Activated naive CD4-positive, alpha-beta T cell treated with anti-CD3 and anti-CD28 coated beads for 36 hours (primary cell): ENCODE measurements at regions not wholly inside any gene's neighbourhood (a gene's known extent, or its start where the extent isn't known, plus 50 kb on each side); places are given as distances from the start of the nearest gene placed in this dataset.

Source experiments
- CTCF ChIA-PET: fragments of 350-600 bp; sonication (Branson Sonifier 250); formaldehyde crosslinking; loops from one replicate; lab custom pipeline; 2021; ENCODE audit warnings: antibody characterized with exemption; lab: Charles Lee
- DNase-seq: peaks from one replicate; pipeline ENCODE4 v3.0.0-alpha.2; 2020
- H3K27ac Mint-ChIP-seq: one replicate; pipeline ENCODE4 v1.8.0; 2021; ENCODE audit warnings: mild to moderate bottlenecking, mixed read lengths
- H3K27me3 Mint-ChIP-seq: one replicate; pipeline ENCODE4 v1.8.0; 2021; ENCODE audit warnings: low read depth, mixed read lengths
- H3K36me3 Mint-ChIP-seq: one replicate; pipeline ENCODE4 v1.8.0; 2021; ENCODE audit warnings: low read depth, mixed read lengths
- H3K4me1 Mint-ChIP-seq: one replicate; pipeline ENCODE4 v1.8.0; 2021; ENCODE audit warnings: low read depth, mixed read lengths
- H3K4me3 Mint-ChIP-seq: one replicate; pipeline ENCODE4 v1.8.0; 2021; ENCODE audit warnings: mild to moderate bottlenecking, moderate library complexity, mixed read lengths
- H3K9me3 Mint-ChIP-seq: one replicate; pipeline ENCODE4 v1.8.0; 2021; ENCODE audit warnings: mixed read lengths
- intact Hi-C: fragments of 100-400 bp; cut with micrococcal nuclease; formaldehyde crosslinking; loops from one replicate; pipeline ENCODE4 v1.15.1; 2023

- Mint-ChIP-seq H3K27ac (no peak overlapping the region), H3K27me3 (peaks cover 3% of the 10 kb centered on the region), H3K9me3 (peaks cover 7% of the 10 kb centered on the region), H3K36me3 (no peaks in the 10 kb centered on the region), H3K4me3 (no peak overlapping the region), H3K4me1 (no peaks in the 10 kb centered on the region)
- DNase-seq = no peak
- intact Hi-C loops = no loop called here
- CTCF ChIA-PET = no interaction called here
Observed at GRCh38 chr2:225920621-225921220, 521.2 kb downstream of the NYAP2 start.

GRCh38 chr2:225916692-225917091 lies 517.2 kb downstream of the NYAP2 start:
- Mint-ChIP-seq H3K27ac (no peak overlapping the region), H3K27me3 (peaks cover 3% of the 10 kb centered on the region), H3K4me1 (no peaks in the 10 kb centered on the region), H3K36me3 (no peaks in the 10 kb centered on the region), H3K4me3 (no peak overlapping the region), H3K9me3 (peaks cover 7% of the 10 kb centered on the region)
- CTCF ChIA-PET = no interaction called here
- DNase-seq = no peak
- intact Hi-C loops = no loop called here

GRCh38 chr2:225911019-225911418 lies 511.5 kb downstream of the NYAP2 start:
- Mint-ChIP-seq H3K4me1 (no peaks in the 10 kb centered on the region), H3K9me3 (no peaks in the 10 kb centered on the region), H3K4me3 (no peak overlapping the region), H3K36me3 (no peaks in the 10 kb centered on the region), H3K27ac (no peak overlapping the region), H3K27me3 (peaks cover 4% of the 10 kb centered on the region)
- DNase-seq = no peak
- intact Hi-C loops = no loop called here
- CTCF ChIA-PET = no interaction called here

- Mint-ChIP-seq H3K9me3 (no peaks in the 10 kb centered on the region), H3K27ac (no peak overlapping the region), H3K4me1 (no peaks in the 10 kb centered on the region), H3K27me3 (peaks cover 19% of the 10 kb centered on the region), H3K4me3 (no peak overlapping the region), H3K36me3 (no peaks in the 10 kb centered on the region)
- no peak for DNase-seq
- CTCF ChIA-PET = interaction anchor here (0.5 kb wide), 1 partner anchor 1201 kb away, joined by 4 read pairs; no protein-coding TSS in a partner anchor
- intact Hi-C loops = no loop called here
Observed at GRCh38 chr2:225895126-225895525, 495.6 kb downstream of the NYAP2 start.

GRCh38 chr2:225894236-225894980 lies 494.9 kb downstream of the NYAP2 start:
- H3K27me3 Mint-ChIP-seq = peaks cover 19% of the 10 kb centered on the region
- CTCF ChIA-PET = no interaction called here
- intact Hi-C loops = no loop called here
- no peaks in the 10 kb centered on the region for H3K36me3 Mint-ChIP-seq
- H3K27ac Mint-ChIP-seq = no peak overlapping the region
- no peak overlapping the region for H3K4me3 Mint-ChIP-seq
- no peaks in the 10 kb centered on the region for H3K4me1 Mint-ChIP-seq
- H3K9me3 Mint-ChIP-seq = no peaks in the 10 kb centered on the region
- no peak for DNase-seq

GRCh38 chr2:225893151-225893550 lies 493.6 kb downstream of the NYAP2 start:
- CTCF ChIA-PET = no interaction called here
- Mint-ChIP-seq H3K36me3 (no peaks in the 10 kb centered on the region), H3K9me3 (no peaks in the 10 kb centered on the region), H3K27ac (no peak overlapping the region), H3K27me3 (peaks cover 19% of the 10 kb centered on the region), H3K4me3 (no peak overlapping the region), H3K4me1 (no peaks in the 10 kb centered on the region)
- intact Hi-C loops = no loop called here
- DNase-seq = no peak

- no peak overlapping the region for H3K4me3 Mint-ChIP-seq
- no peak overlapping the region for H3K27ac Mint-ChIP-seq
- intact Hi-C loops = no loop called here
- no peaks in the 10 kb centered on the region for H3K9me3 Mint-ChIP-seq
- CTCF ChIA-PET = no interaction called here
- H3K4me1 Mint-ChIP-seq = no peaks in the 10 kb centered on the region
- no peak for DNase-seq
- no peaks in the 10 kb centered on the region for H3K36me3 Mint-ChIP-seq
- peaks cover 16% of the 10 kb centered on the region for H3K27me3 Mint-ChIP-seq
Observed at GRCh38 chr2:225891771-225892170, 492.3 kb downstream of the NYAP2 start.

GRCh38 chr2:225891013-225891412 lies 491.5 kb downstream of the NYAP2 start:
- H3K27me3 Mint-ChIP-seq = peaks cover 17% of the 10 kb centered on the region
- no peak for DNase-seq
- no peak overlapping the region for H3K27ac Mint-ChIP-seq
- H3K9me3 Mint-ChIP-seq = no peaks in the 10 kb centered on the region
- CTCF ChIA-PET = interaction anchor here (0.5 to 1.1 kb wide), 2 partner anchors 8 to 401 kb away, joined by 3 to 7 read pairs; no protein-coding TSS in a partner anchor
- no peaks in the 10 kb centered on the region for H3K36me3 Mint-ChIP-seq
- H3K4me3 Mint-ChIP-seq = no peak overlapping the region
- intact Hi-C loops = no loop called here
- no peaks in the 10 kb centered on the region for H3K4me1 Mint-ChIP-seq

GRCh38 chr2:225889452-225889851 lies 489.9 kb downstream of the NYAP2 start:
- Mint-ChIP-seq H3K4me3 (no peak overlapping the region), H3K36me3 (no peaks in the 10 kb centered on the region), H3K4me1 (no peaks in the 10 kb centered on the region), H3K9me3 (no peaks in the 10 kb centered on the region), H3K27me3 (peaks cover 14% of the 10 kb centered on the region), H3K27ac (no peak overlapping the region)
- intact Hi-C loops = loop anchor here (1.0 to 5.0 kb wide), 5 partner anchors 222 to 1218 kb away; no protein-coding TSS in a partner anchor
- no peak for DNase-seq
- CTCF ChIA-PET = interaction anchor here (0.6 to 1.8 kb wide), 10 partner anchors 19 to 913 kb away, joined by 3 to 14 read pairs (median 3); partner anchors contain the start of gene IRS1

GRCh38 chr2:225867071-225867470 lies 467.6 kb downstream of the NYAP2 start:
- intact Hi-C loops = no loop called here
- Mint-ChIP-seq H3K27ac (no peak overlapping the region), H3K36me3 (no peaks in the 10 kb centered on the region), H3K4me1 (no peaks in the 10 kb centered on the region), H3K9me3 (no peaks in the 10 kb centered on the region), H3K4me3 (no peak overlapping the region), H3K27me3 (peaks cover 4% of the 10 kb centered on the region)
- no peak for DNase-seq
- CTCF ChIA-PET = no interaction called here

GRCh38 chr2:225865468-225865867 lies 466.0 kb downstream of the NYAP2 start:
- H3K27me3 Mint-ChIP-seq = peaks cover 4% of the 10 kb centered on the region
- H3K27ac Mint-ChIP-seq = no peak overlapping the region
- H3K9me3 Mint-ChIP-seq = no peaks in the 10 kb centered on the region
- intact Hi-C loops = no loop called here
- no peak overlapping the region for H3K4me3 Mint-ChIP-seq
- no peaks in the 10 kb centered on the region for H3K4me1 Mint-ChIP-seq
- no peak for DNase-seq
- CTCF ChIA-PET = no interaction called here
- no peaks in the 10 kb centered on the region for H3K36me3 Mint-ChIP-seq

GRCh38 chr2:225864394-225864793 lies 464.9 kb downstream of the NYAP2 start:
- intact Hi-C loops = no loop called here
- no peak overlapping the region for H3K27ac Mint-ChIP-seq
- H3K9me3 Mint-ChIP-seq = no peaks in the 10 kb centered on the region
- CTCF ChIA-PET = no interaction called here
- no peaks in the 10 kb centered on the region for H3K36me3 Mint-ChIP-seq
- H3K4me1 Mint-ChIP-seq = no peaks in the 10 kb centered on the region
- no peak overlapping the region for H3K4me3 Mint-ChIP-seq
- DNase-seq = no peak
- peaks cover 4% of the 10 kb centered on the region for H3K27me3 Mint-ChIP-seq

- CTCF ChIA-PET = no interaction called here
- Mint-ChIP-seq H3K9me3 (no peaks in the 10 kb centered on the region), H3K27me3 (peaks cover 5% of the 10 kb centered on the region), H3K27ac (no peak overlapping the region), H3K4me1 (no peaks in the 10 kb centered on the region), H3K36me3 (no peaks in the 10 kb centered on the region), H3K4me3 (no peak overlapping the region)
- no peak for DNase-seq
- intact Hi-C loops = no loop called here
Observed at GRCh38 chr2:225842939-225843338, 443.4 kb downstream of the NYAP2 start.
